GM23338 (cell line): ENCODE measurements at regions not wholly inside any gene's neighbourhood (a gene's known extent, or its start where the extent isn't known, plus 50 kb on each side); places are given as distances from the start of the nearest gene placed in this dataset.

Source experiments
- CREB1 ChIP-seq: fragments of 250-450 bp; sonication (Bioruptor Pico); IDR thresholded peaks from 2 replicates; pipeline ENCODE4 v1.5.0; 2020; ENCODE audit warnings: low read depth, mild to moderate bottlenecking, moderate library complexity
- EZH2 ChIP-seq: fragments of 200-600 bp; sonication (generic); IDR thresholded peaks from one replicate; pipeline ENCODE4 v1.8.0; 2017; ENCODE audit warnings: antibody characterized with exemption, mild to moderate bottlenecking, low read depth; ENCODE audit not compliant: unreplicated experiment
- EZH2phosphoT487 ChIP-seq: fragments of 200-600 bp; sonication (generic); IDR thresholded peaks from one replicate; pipeline ENCODE4 v1.8.1; 2018; ENCODE audit warnings: antibody characterized with exemption; ENCODE audit not compliant: unreplicated experiment
- JUNB ChIP-seq: IDR thresholded peaks from one replicate; pipeline ENCODE4 v1.6.1; 2016; ENCODE audit warnings: antibody characterized with exemption; ENCODE audit not compliant: unreplicated experiment
- NANOG ChIP-seq: IDR thresholded peaks from 2 replicates; pipeline ENCODE4 v1.6.1; 2016; ENCODE audit warnings: antibody characterized with exemption, borderline replicate concordance
- POLR2AphosphoS5 ChIP-seq: IDR thresholded peaks from 2 replicates; pipeline ENCODE4 v1.6.1; 2016; ENCODE audit warnings: antibody characterized with exemption, low read depth
- REST ChIP-seq: IDR thresholded peaks from one replicate; pipeline ENCODE4 v1.6.1; 2018; ENCODE audit warnings: antibody characterized with exemption; ENCODE audit not compliant: unreplicated experiment
- STAT1 ChIP-seq: IDR thresholded peaks from one replicate; pipeline ENCODE4 v1.6.1; 2016; ENCODE audit warnings: antibody characterized with exemption; ENCODE audit not compliant: unreplicated experiment
- ZNF114 ChIP-seq: fragments of 250-450 bp; sonication (Bioruptor Pico); IDR thresholded peaks from 2 replicates; pipeline ENCODE4 v1.5.0; 2020; ENCODE audit warnings: mild to moderate bottlenecking, moderate library complexity
- TF ChIP-seq, protein P1 (sequence below), 2 experiments: fragments of 200-600 bp in 1 of 2; sonication (generic) in 1 of 2; conservative IDR thresholded peaks; 2 replicates each; pipeline versions ENCODE4 v1.5.1 to v1.6.1; 2016 to 2017; ENCODE audit warnings: antibody characterized with exemption in 2 of 2, low read depth in 2 of 2, mild to moderate bottlenecking in 2 of 2, moderate library complexity in 1 of 2
- TF ChIP-seq, protein P2 (sequence below): IDR thresholded peaks from 2 replicates; pipeline ENCODE4 v1.6.1; 2016; ENCODE audit warnings: antibody characterized with exemption

DNA sequence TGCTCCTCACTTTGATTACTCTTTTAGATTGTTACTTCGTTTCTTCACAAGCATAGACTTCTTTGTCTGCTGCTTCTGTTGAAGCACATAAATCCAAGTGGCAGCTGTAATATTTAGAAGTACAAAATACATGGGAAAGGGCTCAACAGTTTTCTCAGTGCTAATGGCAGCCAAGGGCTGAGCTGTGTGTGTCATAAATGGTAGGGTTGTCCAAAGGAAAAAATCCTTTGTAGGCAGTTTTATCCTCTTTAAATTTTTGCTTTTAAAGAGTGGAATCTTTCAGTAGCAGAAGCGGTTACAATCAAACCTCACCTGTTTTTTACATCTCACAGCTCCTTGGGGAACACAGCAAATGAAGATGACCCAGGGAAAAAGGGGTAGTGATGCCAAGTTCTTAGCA, 650.8 kb downstream of the PLPP3 start:
- TF ChIP-seq, protein P1, sequence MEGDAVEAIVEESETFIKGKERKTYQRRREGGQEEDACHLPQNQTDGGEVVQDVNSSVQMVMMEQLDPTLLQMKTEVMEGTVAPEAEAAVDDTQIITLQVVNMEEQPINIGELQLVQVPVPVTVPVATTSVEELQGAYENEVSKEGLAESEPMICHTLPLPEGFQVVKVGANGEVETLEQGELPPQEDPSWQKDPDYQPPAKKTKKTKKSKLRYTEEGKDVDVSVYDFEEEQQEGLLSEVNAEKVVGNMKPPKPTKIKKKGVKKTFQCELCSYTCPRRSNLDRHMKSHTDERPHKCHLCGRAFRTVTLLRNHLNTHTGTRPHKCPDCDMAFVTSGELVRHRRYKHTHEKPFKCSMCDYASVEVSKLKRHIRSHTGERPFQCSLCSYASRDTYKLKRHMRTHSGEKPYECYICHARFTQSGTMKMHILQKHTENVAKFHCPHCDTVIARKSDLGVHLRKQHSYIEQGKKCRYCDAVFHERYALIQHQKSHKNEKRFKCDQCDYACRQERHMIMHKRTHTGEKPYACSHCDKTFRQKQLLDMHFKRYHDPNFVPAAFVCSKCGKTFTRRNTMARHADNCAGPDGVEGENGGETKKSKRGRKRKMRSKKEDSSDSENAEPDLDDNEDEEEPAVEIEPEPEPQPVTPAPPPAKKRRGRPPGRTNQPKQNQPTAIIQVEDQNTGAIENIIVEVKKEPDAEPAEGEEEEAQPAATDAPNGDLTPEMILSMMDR (conservative IDR thresholded peaks at IDR 0.05; ENCODE audit: low read depth in 2 of 2) = no peak
- TF ChIP-seq POLR2AphosphoS5 (no peak), EZH2 (no peak), EZH2phosphoT487 (no peak), NANOG (no peak), REST (no peak), STAT1 (no peak), CREB1 (no peak), ZNF114 (CRISPR knock-in tag) (no peak), JUNB (no peak)
- TF ChIP-seq, protein P2, sequence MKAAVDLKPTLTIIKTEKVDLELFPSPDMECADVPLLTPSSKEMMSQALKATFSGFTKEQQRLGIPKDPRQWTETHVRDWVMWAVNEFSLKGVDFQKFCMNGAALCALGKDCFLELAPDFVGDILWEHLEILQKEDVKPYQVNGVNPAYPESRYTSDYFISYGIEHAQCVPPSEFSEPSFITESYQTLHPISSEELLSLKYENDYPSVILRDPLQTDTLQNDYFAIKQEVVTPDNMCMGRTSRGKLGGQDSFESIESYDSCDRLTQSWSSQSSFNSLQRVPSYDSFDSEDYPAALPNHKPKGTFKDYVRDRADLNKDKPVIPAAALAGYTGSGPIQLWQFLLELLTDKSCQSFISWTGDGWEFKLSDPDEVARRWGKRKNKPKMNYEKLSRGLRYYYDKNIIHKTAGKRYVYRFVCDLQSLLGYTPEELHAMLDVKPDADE = no peak
